ENCODE measurements at regions not wholly inside any gene's neighbourhood (a gene's known extent, or its start where the extent isn't known, plus 50 kb on each side); places are given as distances from the start of the nearest gene placed in this dataset.

GRCh38 chr1:186753241-186753640 lies 73.0 kb upstream of the PTGS2 start:
- DNase-seq, result no peak
- Mint-ChIP-seq H3K9me3 (no peaks in the 10 kb centered on the region), H3K4me3 (no peak overlapping the region), H3K4me1 (no peaks in the 10 kb centered on the region), H3K27ac (no peak overlapping the region), H3K27me3 (peaks cover 5% of the 10 kb centered on the region), H3K36me3 (ENCODE audit: low read depth) (no peaks in the 10 kb centered on the region)
- CTCF ChIA-PET, result no interaction called here
- POLR2A ChIA-PET, result no interaction called here

GRCh38 chr1:186750257-186750656 lies 70.0 kb upstream of the PTGS2 start:
- H3K4me1 Mint-ChIP-seq, result no peaks in the 10 kb centered on the region
- no peak overlapping the region for H3K27ac Mint-ChIP-seq
- ChIA-PET CTCF (no interaction called here), POLR2A (no interaction called here)
- H3K4me3 Mint-ChIP-seq, result no peak overlapping the region
- no peak for DNase-seq
- H3K9me3 Mint-ChIP-seq, result peaks cover 4% of the 10 kb centered on the region
- no peaks in the 10 kb centered on the region for H3K36me3 Mint-ChIP-seq (ENCODE audit: low read depth)
- peaks cover 5% of the 10 kb centered on the region for H3K27me3 Mint-ChIP-seq

GRCh38 chr1:186749820-186750219 lies 69.6 kb upstream of the PTGS2 start:
- no peak overlapping the region for H3K4me3 Mint-ChIP-seq
- H3K27me3 Mint-ChIP-seq, result peaks cover 5% of the 10 kb centered on the region
- H3K4me1 Mint-ChIP-seq, result no peaks in the 10 kb centered on the region
- peaks cover 4% of the 10 kb centered on the region for H3K9me3 Mint-ChIP-seq
- ChIA-PET POLR2A (no interaction called here), CTCF (no interaction called here)
- no peak overlapping the region for H3K27ac Mint-ChIP-seq
- H3K36me3 Mint-ChIP-seq (ENCODE audit: low read depth), result no peaks in the 10 kb centered on the region
- DNase-seq, result no peak

GRCh38 chr1:186747661-186748060 lies 67.4 kb upstream of the PTGS2 start:
- CTCF ChIA-PET, result no interaction called here
- no peaks in the 10 kb centered on the region for H3K4me1 Mint-ChIP-seq
- no peak overlapping the region for H3K4me3 Mint-ChIP-seq
- H3K9me3 Mint-ChIP-seq, result peaks cover 4% of the 10 kb centered on the region
- no peaks in the 10 kb centered on the region for H3K36me3 Mint-ChIP-seq (ENCODE audit: low read depth)
- no peak overlapping the region for H3K27ac Mint-ChIP-seq
- POLR2A ChIA-PET, result no interaction called here
- H3K27me3 Mint-ChIP-seq, result peaks cover 3% of the 10 kb centered on the region
- DNase-seq, result no peak

GRCh38 chr1:186745531-186746146 lies 65.4 kb upstream of the PTGS2 start:
- Mint-ChIP-seq H3K36me3 (ENCODE audit: low read depth) (no peaks in the 10 kb centered on the region), H3K27ac (no peak overlapping the region), H3K4me1 (no peaks in the 10 kb centered on the region), H3K4me3 (no peak overlapping the region), H3K27me3 (peaks cover 5% of the 10 kb centered on the region), H3K9me3 (peaks cover 4% of the 10 kb centered on the region)
- no peak for DNase-seq
- ChIA-PET POLR2A (no interaction called here), CTCF (no interaction called here)

- H3K27me3 Mint-ChIP-seq, result peaks cover 5% of the 10 kb centered on the region
- CTCF ChIA-PET, result no interaction called here
These were observed 61.4 kb upstream of the PTGS2 start for GRCh38 chr1:186741640-186742039.

GRCh38 chr1:186740324-186740723 lies 60.1 kb upstream of the PTGS2 start:
- no peak for DNase-seq
- Mint-ChIP-seq H3K4me1 (peaks cover 11% of the 10 kb centered on the region), H3K27ac (no peak overlapping the region), H3K36me3 (ENCODE audit: low read depth) (no peaks in the 10 kb centered on the region), H3K4me3 (no peak overlapping the region), H3K9me3 (no peaks in the 10 kb centered on the region), H3K27me3 (peaks cover 5% of the 10 kb centered on the region)
- ChIA-PET CTCF (interaction anchor here (1.1 to 1.6 kb wide), 2 partner anchors 17 kb away, joined by 4 to 5 read pairs; no protein-coding TSS in a partner anchor), POLR2A (no interaction called here)

More at GRCh38 chr1:186741640-186742039, 61.4 kb upstream of the PTGS2 start:
- Mint-ChIP-seq H3K9me3 (no peaks in the 10 kb centered on the region), H3K27ac (no peak overlapping the region), H3K4me3 (no peak overlapping the region), H3K36me3 (ENCODE audit: low read depth) (no peaks in the 10 kb centered on the region), H3K4me1 (peaks cover 11% of the 10 kb centered on the region)
- POLR2A ChIA-PET, result no interaction called here
- no peak for DNase-seq

- DNase-seq, result no peak
- no peaks in the 10 kb centered on the region for H3K9me3 Mint-ChIP-seq
- H3K27me3 Mint-ChIP-seq, result peaks cover 5% of the 10 kb centered on the region
- no peak overlapping the region for H3K27ac Mint-ChIP-seq
- no peak overlapping the region for H3K4me3 Mint-ChIP-seq
- no peaks in the 10 kb centered on the region for H3K36me3 Mint-ChIP-seq (ENCODE audit: low read depth)
- ChIA-PET CTCF (interaction anchor here (1.1 to 1.6 kb wide), 3 partner anchors 12 to 18 kb away, joined by 3 to 5 read pairs (median 4); no protein-coding TSS in a partner anchor), POLR2A (no interaction called here)
- peaks cover 11% of the 10 kb centered on the region for H3K4me1 Mint-ChIP-seq
These were observed 59.3 kb upstream of the PTGS2 start for GRCh38 chr1:186739515-186739914.

GRCh38 chr1:186738926-186739325 lies 58.7 kb upstream of the PTGS2 start:
- POLR2A ChIA-PET, result no interaction called here
- DNase-seq, result no peak

GRCh38 chr1:186736971-186737685 lies 56.9 kb upstream of the PTGS2 start:
- Mint-ChIP-seq H3K4me3 (no peak overlapping the region), H3K27me3 (no peaks in the 10 kb centered on the region), H3K36me3 (ENCODE audit: low read depth) (no peaks in the 10 kb centered on the region), H3K9me3 (no peaks in the 10 kb centered on the region), H3K4me1 (peaks cover 11% of the 10 kb centered on the region), H3K27ac (no peak overlapping the region)
- DNase-seq, result no peak
- POLR2A ChIA-PET, result no interaction called here
- CTCF ChIA-PET, result no interaction called here

More at GRCh38 chr1:186738926-186739325, 58.7 kb upstream of the PTGS2 start:
- Mint-ChIP-seq H3K9me3 (no peaks in the 10 kb centered on the region), H3K36me3 (ENCODE audit: low read depth) (no peaks in the 10 kb centered on the region), H3K27ac (no peak overlapping the region), H3K4me3 (no peak overlapping the region), H3K4me1 (peaks cover 11% of the 10 kb centered on the region), H3K27me3 (peaks cover 5% of the 10 kb centered on the region)
- CTCF ChIA-PET, result interaction anchor here (0.7 to 1.6 kb wide), 3 partner anchors 13 to 39 kb away, joined by 3 to 5 read pairs (median 3); no protein-coding TSS in a partner anchor

- CTCF ChIA-PET, result no interaction called here
- POLR2A ChIA-PET, result no interaction called here
- H3K27ac Mint-ChIP-seq, result no peak overlapping the region
- no peak for DNase-seq
- no peaks in the 10 kb centered on the region for H3K27me3 Mint-ChIP-seq
- H3K9me3 Mint-ChIP-seq, result no peaks in the 10 kb centered on the region
- peaks cover 11% of the 10 kb centered on the region for H3K4me1 Mint-ChIP-seq
- no peak overlapping the region for H3K4me3 Mint-ChIP-seq
- H3K36me3 Mint-ChIP-seq (ENCODE audit: low read depth), result no peaks in the 10 kb centered on the region
These were observed 55.2 kb upstream of the PTGS2 start for GRCh38 chr1:186735463-186735862.

- POLR2A ChIA-PET, result no interaction called here
- no peak overlapping the region for H3K27ac Mint-ChIP-seq
- H3K4me3 Mint-ChIP-seq, result no peak overlapping the region
- no peak for DNase-seq
- CTCF ChIA-PET, result no interaction called here
- no peaks in the 10 kb centered on the region for H3K36me3 Mint-ChIP-seq (ENCODE audit: low read depth)
- H3K9me3 Mint-ChIP-seq, result no peaks in the 10 kb centered on the region
- H3K27me3 Mint-ChIP-seq, result peaks cover 8% of the 10 kb centered on the region
- no peaks in the 10 kb centered on the region for H3K4me1 Mint-ChIP-seq
These were observed 50.9 kb upstream of the PTGS2 start for GRCh38 chr1:186730951-186731729.
